GM19463 (cell line): ENCODE measurements at regions not wholly inside any gene's neighbourhood (a gene's known extent, or its start where the extent isn't known, plus 50 kb on each side); places are given as distances from the start of the nearest gene placed in this dataset.
A peak's percentile ranks its signal among the peaks of the same experiment; 100 is the strongest.
"Not testable (repeated sequence)": the region's sequence is repeated elsewhere in the genome, so short reads cannot be mapped to it uniquely, and the experiment has no call there.

Source experiments
- ATAC-seq: cut with Tn5 transposase; IDR thresholded peaks from one replicate; pipeline ENCODE4 v1.9.1; 2021; ENCODE audit warnings: mild to moderate bottlenecking, moderate library complexity; ENCODE audit not compliant: unreplicated experiment

DNA sequence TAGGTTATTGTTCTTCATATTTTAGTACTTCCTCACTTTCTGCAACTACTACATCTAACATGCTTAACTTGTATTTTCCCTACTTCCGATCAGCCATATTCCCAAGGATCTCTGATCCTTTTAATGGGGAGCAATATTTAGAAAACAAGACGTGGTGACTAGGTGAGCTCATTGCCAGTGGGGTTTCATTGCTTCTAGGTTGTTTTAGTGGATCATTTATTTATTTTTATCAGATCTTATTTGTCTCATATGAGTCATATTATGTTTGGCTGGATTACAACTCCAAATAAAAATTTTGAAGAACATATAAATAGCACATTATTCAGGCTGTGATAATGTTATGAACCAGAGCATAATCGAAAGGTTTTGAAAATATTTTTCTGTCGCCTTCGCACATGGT is 480.9 kb upstream of the TMEFF2 start:
- no peak for ATAC-seq

GRCh38 chr2:192669505-192670091 is 474.9 kb upstream of the TMEFF2 start:
- no peak for ATAC-seq

- ATAC-seq = not testable (repeated sequence)
These were observed 465.8 kb upstream of the TMEFF2 start for GRCh38 chr2:192660555-192660954.

GRCh38 chr2:192657362-192657761 is 462.6 kb upstream of the TMEFF2 start:
- ATAC-seq = no peak

DNA sequence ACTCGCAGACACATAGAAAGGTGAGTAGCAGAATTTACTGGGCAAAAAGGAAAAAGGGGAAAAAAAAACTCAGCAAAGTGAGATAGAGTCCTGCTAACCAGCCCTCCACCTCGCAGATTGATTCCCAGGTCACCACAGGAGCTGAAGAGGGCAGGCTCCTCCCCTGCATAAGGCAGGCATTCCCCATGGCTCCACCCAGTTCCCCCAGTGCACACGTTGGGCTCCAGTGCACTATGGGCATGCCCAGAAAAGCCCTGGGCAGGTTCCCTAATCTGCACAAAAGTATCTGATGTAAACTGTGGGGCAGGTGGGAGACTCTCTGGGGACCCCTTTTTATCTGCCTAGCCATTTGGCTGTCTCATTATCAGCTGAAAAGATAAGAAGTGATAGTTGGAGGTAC is 461.2 kb upstream of the TMEFF2 start:
- ATAC-seq = peak; percentile 60

DNA sequence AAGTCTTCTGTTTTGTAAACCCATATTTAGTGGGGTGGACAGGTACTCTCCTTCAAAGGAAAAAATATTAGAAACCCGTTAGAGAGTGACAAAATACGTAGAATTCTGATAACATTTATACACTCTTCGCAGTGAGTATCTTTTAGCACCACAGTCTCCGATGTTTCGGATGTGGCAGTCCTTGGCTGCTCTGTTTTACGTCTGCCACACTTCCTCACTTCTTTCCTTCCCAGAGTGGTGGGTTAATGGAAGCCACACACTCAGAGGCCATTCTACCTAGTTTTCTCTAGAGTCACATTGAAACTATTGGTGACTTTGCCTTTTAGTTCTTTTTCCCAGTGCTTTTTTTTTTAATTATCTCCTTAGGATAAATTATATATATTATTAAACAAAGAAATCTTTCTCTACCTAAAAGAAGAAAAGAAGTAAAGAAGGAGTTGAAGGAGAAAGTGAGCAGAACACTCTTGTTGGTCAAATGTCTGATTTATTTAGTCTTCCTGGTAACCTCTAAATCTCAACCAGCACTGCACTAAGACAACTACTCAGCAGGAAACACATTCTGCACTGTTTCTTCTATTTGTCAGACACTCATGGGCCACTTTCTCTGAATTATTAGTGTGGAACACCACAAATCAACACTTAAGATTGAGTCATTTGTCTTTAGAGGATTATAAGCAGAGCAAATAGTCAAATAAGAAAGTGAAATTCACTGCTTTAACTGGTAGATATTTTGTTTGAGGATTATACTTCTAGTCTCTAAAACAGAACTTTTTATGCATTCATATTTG is 451.3 kb upstream of the TMEFF2 start:
- no peak for ATAC-seq

DNA sequence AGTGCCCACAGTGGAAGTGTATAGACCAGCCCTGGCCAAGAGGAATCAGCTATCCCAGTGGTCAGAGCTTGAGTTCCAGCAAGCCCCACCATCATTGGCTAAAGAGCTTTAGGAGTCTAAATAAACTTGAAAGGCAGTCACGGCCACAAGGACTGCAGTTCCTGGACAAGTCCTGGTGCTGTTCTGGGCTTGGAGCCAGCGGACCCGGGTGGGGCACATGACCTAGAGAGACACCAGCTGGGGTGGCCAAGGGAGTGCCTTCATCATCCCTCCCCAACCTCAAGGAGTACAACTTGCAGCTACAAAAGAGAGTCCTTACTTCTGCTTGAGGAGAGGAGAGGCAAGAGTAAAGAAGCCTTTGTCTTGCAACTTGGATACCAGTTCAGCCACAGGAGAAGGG is 439.8 kb upstream of the TMEFF2 start:
- ATAC-seq = no peak

GRCh38 chr2:192628017-192628416 is 433.3 kb upstream of the TMEFF2 start:
- ATAC-seq = no peak

DNA sequence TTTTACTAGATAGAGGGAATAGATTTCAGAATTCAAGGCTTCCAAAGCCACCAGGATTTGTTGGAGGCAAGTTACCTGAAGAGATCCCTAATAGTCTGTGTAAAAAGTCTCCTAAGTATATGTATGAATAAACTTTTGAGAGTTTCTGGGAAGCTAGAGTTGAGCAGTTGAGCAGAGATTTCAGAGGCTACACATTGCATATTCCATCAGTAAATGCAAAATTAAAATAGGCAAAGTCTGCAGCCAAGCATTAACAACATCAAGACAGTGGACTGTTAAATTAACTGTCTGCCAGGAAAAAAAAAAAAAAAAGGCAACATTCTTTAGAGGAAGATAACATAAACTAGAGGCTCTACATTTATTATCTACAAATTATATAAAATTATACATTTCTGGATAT is 420.4 kb upstream of the TMEFF2 start:
- no peak for ATAC-seq

GRCh38 chr2:192604295-192604694 is 409.6 kb upstream of the TMEFF2 start:
- ATAC-seq = no peak

DNA sequence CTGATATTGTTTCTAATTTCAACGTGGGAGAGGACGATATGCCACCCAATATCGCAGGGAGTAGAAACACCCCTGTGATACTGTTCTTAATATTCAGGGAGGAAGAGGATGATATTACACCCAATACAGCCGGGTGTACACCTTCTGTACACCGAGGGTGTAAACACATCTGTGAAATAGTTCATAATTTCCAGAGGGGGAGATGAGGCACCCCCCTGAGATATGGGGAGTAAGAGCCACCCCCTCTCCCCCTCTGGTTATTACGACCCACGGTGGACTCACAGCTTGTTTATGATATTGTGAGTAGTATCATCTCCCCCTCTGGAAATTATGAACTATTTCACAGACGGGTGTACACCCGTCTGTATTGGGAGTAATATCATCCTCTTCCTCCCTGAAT is 403.9 kb upstream of the TMEFF2 start:
- ATAC-seq = not testable (repeated sequence)

DNA sequence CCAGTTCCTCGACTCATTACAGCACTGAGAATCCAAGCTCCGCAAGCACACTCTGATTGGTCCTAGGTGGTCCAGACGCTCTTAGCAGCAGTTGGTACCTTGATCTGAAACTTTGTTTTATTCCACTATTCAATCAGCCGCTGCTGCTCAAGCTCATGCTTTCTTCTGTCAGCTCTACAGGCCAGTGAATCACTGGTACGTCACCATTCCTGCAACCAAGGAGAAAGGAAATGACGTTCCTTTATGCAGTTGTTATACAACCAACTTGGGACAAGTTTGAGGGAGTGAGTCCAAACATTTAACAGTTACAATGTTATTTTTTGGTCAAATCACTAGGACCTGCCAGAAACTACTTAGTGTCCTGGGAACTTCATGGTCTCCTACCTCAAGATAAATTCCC is 398.8 kb upstream of the TMEFF2 start:
- no peak for ATAC-seq

GRCh38 chr2:192591617-192592016 is 396.9 kb upstream of the TMEFF2 start:
- no peak for ATAC-seq

GRCh38 chr2:192585418-192585817 is 390.7 kb upstream of the TMEFF2 start:
- no peak for ATAC-seq

GRCh38 chr2:192584976-192585375 is 390.2 kb upstream of the TMEFF2 start:
- no peak for ATAC-seq

DNA sequence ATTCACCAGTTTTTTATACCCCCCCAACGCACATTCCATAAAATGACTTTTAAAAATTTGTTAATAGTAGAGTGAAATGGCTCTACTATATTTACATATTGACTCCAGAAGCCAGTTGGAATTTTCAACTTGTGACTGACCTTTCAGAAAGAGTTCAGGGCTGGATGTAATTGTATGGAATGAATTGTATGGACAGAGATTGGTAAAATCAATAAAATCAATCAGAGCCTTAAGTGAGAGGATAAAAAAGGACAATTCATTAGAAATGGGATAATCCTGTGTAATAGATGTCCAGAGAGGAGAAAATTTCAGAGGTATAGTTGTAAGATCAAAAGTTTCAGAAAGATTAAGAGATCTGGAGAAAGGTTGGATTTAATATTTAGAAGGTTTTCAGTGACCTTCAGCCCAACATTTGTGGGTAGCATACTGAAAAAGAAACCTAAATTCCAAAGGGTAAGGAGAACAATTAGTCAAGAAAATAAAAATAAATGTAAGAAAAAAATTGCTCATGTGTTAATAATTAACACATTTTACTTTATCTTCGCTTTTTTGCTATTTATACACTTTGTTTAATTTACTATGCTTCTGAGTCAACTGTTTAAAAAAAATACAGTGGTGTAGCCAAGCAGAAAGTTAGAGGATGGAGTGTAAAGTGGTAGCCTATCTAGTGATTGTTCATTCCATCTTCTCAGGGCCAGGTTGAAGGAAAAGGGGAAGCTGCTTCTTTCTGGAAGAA is 385.4 kb upstream of the TMEFF2 start:
- no peak for ATAC-seq

GRCh38 chr2:192578780-192579179 is 384.0 kb upstream of the TMEFF2 start:
- no peak for ATAC-seq

- ATAC-seq = no peak
These were observed 383.0 kb upstream of the TMEFF2 start for GRCh38 chr2:192577706-192578105.

- ATAC-seq = no peak
These were observed 379.8 kb upstream of the TMEFF2 start for GRCh38 chr2:192574552-192574951.

DNA sequence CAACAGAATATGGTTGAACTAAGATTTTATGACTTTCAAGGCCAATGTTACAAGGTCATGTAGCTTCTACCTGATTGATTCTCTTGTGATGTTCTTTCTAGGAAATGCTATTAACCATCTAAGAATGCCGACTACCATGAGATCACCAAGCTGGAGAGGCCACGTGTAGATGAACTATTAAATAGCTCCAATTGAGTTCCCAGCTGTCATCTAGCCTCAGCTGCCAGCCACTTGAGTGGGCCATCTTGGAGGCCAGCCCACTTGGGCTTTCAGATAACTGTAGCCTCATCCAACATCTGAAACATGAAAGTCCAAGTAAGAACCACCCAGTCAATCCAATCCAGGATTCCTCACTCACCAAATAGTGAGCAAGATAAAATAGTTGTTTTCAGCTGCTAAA is 376.9 kb upstream of the TMEFF2 start:
- ATAC-seq = no peak

DNA sequence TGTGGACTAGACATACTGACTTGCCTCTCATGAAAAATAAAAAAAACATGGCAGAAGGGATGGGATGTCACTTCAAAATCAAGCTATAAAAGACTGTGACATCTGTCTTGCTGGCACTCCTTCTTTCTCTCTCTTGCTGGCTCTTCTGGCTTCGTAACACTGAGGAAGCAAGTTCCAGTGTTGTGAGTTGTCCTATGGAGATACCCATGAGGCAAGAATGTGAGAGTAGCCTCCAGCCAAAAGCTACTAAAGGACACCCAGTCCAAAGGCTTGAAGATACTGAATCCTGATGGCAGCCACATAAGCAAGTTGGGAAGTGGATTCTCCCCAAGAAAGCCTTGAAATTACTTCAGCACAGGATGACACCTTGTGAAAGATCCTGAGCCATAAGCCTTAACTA is 376.1 kb upstream of the TMEFF2 start:
- no peak for ATAC-seq

GRCh38 chr2:192566863-192567262 is 372.1 kb upstream of the TMEFF2 start:
- ATAC-seq = no peak
